ENCODE measurements at regions not wholly inside any gene's neighbourhood (a gene's known extent, or its start where the extent isn't known, plus 50 kb on each side); places are given as distances from the start of the nearest gene placed in this dataset.

DNA sequence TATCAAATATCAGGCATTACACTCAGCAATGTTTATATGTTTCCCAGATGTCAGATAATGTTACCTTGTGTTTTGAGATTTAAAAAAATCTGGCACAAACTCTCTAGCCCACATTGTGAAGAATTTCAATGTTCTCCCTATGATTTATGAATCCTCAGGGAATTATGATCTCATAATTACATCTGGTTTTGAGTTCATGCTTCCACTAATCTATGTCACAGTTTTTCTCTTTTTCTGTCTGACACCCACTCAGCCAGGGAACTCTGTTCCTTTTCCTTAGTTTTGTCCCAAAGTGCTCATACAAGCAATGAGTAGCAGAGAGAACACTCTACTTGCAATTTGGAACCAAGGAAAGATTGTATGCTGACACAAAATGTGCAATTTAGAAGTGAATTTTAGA lies 212.1 kb upstream of the POF1B start:
- H4K20me1 ChIP-seq (ENCODE audit: control insufficient read depth, insufficient read depth, insufficient read length), result no peaks in the 10 kb centered on the region
- H3K56ac ChIP-seq (ENCODE audit: insufficient read length, low read depth, low read length), result no peak overlapping the region
- no peaks in the 10 kb centered on the region for H3K27me3 ChIP-seq (ENCODE audit: insufficient read depth, low read length)
- H4K8ac ChIP-seq (replicated peaks; ENCODE audit: insufficient read length, low read depth, low read length), result no peak overlapping the region
- no peaks in the 10 kb centered on the region for H3K79me1 ChIP-seq (ENCODE audit: insufficient read depth, low read depth, low read length, poor library complexity, severe bottlenecking)
- H3K27ac ChIP-seq (ENCODE audit: insufficient read length, low read depth, low read length), result no peak overlapping the region
- H3K4ac ChIP-seq (ENCODE audit: low read depth, low read length), result no peak overlapping the region
- Mint-ChIP-seq H3K4me3 (no peak overlapping the region), H3K4me1 (0 out of 4 replicates have a peak, but pooled peaks cover 0 to 4% of the 10 kb centered on the region in 2 experiments), H3K9me3 (peaks cover 66 to 75% of the 10 kb centered on the region in 2 experiments), H3K27me3 (ENCODE audit: low read depth) (no peaks in the 10 kb centered on the region; the same call in 1 of the 2 replicates), H3K36me3 (ENCODE audit: insufficient read depth in 1 of 3, low read depth in 3 of 3) (peaks cover 0 to 2% (median 0%) of the 10 kb centered on the region in 3 experiments; a peak in 1 of 7 replicates), H3K27ac (no peak overlapping the region)
- H2BK15ac ChIP-seq (ENCODE audit: low read depth, low read length), result no peak overlapping the region
- H4K5ac ChIP-seq (ENCODE audit: insufficient read length, low read depth, low read length), result no peak overlapping the region
- no peaks in the 10 kb centered on the region for H3K4me1 ChIP-seq (ENCODE audit: insufficient read depth, low read length)
- no peak overlapping the region for H2AFZ ChIP-seq (ENCODE audit: low read length)
- no peak overlapping the region for H3K23ac ChIP-seq (ENCODE audit: insufficient read length, low read depth, low read length)
- no peak overlapping the region for H3T11ph ChIP-seq (ENCODE audit: low read length)
- no peak overlapping the region for H3K9ac ChIP-seq (ENCODE audit: extremely low read depth, insufficient read length, low read length)
- no peak overlapping the region for H3K14ac ChIP-seq (ENCODE audit: insufficient read depth, low read length)
- H2BK20ac ChIP-seq (ENCODE audit: low read depth, low read length, poor library complexity, severe bottlenecking), result no peak overlapping the region
- H2AK5ac ChIP-seq (ENCODE audit: insufficient read length, low read length), result no peak overlapping the region
- no peaks in the 10 kb centered on the region for H3K9me3 ChIP-seq (ENCODE audit: control insufficient read depth, low read depth, low read length)
- no peak overlapping the region for H3K18ac ChIP-seq (ENCODE audit: insufficient read length, low read depth, low read length)
- no peaks in the 10 kb centered on the region for H3K23me2 ChIP-seq (ENCODE audit: insufficient read length, low read depth, low read length, poor library complexity, severe bottlenecking)
- no peak overlapping the region for H2BK5ac ChIP-seq (ENCODE audit: insufficient read length, low read length)
- TF ChIP-seq, protein P1, sequence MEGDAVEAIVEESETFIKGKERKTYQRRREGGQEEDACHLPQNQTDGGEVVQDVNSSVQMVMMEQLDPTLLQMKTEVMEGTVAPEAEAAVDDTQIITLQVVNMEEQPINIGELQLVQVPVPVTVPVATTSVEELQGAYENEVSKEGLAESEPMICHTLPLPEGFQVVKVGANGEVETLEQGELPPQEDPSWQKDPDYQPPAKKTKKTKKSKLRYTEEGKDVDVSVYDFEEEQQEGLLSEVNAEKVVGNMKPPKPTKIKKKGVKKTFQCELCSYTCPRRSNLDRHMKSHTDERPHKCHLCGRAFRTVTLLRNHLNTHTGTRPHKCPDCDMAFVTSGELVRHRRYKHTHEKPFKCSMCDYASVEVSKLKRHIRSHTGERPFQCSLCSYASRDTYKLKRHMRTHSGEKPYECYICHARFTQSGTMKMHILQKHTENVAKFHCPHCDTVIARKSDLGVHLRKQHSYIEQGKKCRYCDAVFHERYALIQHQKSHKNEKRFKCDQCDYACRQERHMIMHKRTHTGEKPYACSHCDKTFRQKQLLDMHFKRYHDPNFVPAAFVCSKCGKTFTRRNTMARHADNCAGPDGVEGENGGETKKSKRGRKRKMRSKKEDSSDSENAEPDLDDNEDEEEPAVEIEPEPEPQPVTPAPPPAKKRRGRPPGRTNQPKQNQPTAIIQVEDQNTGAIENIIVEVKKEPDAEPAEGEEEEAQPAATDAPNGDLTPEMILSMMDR (conservative IDR thresholded peaks at IDR 0.05), result no peak
- DNase-seq, result no peak
- no peak overlapping the region for H2BK120ac ChIP-seq (ENCODE audit: low read depth, low read length, poor library complexity, severe bottlenecking)
- no peaks in the 10 kb centered on the region for H3K79me2 ChIP-seq (ENCODE audit: insufficient read depth, low read length)
- no peak overlapping the region for H3K4me2 ChIP-seq (ENCODE audit: insufficient read depth, insufficient read length, low read length)
- no peak overlapping the region for H4K91ac ChIP-seq (ENCODE audit: insufficient read length, low read depth, low read length)
- no peak overlapping the region for H2BK12ac ChIP-seq (ENCODE audit: insufficient read length, low read depth, low read length)
